Mesodermal cell (in vitro differentiated cells): ENCODE measurements at regions not wholly inside any gene's neighbourhood (a gene's known extent, or its start where the extent isn't known, plus 50 kb on each side); places are given as distances from the start of the nearest gene placed in this dataset.

Experiments used
- H3K27ac ChIP-seq: 2 replicates; pipeline ENCODE4 v1.7.0; 2013; ENCODE audit warnings: mild to moderate bottlenecking, low read depth, low read length, moderate library complexity; ENCODE audit not compliant: severe bottlenecking
- H3K36me3 ChIP-seq: 2 replicates; pipeline ENCODE4 v1.7.1; 2013; ENCODE audit warnings: mild to moderate bottlenecking, low read length, moderate library complexity; ENCODE audit not compliant: control insufficient read depth, insufficient read depth
- H3K4me1 ChIP-seq: one replicate; pipeline ENCODE4 v1.7.1; 2013; ENCODE audit warnings: mild to moderate bottlenecking, low read length; ENCODE audit not compliant: insufficient read depth, control insufficient read depth, poor library complexity, severe bottlenecking
- H3K4me3 ChIP-seq: 2 replicates; pipeline ENCODE4 v1.7.0; 2013; ENCODE audit warnings: low read length, control low read depth, mild to moderate bottlenecking; ENCODE audit not compliant: insufficient read depth, poor library complexity, severe bottlenecking; ENCODE audit errors: extremely low read depth
- H3K9me3 ChIP-seq: 2 replicates; pipeline ENCODE4 v1.7.1; 2013; ENCODE audit warnings: mild to moderate bottlenecking, low read length, moderate library complexity; ENCODE audit not compliant: control insufficient read depth
- WGBS, 2 experiments: methylation state at CpG; one replicate each; pipeline ENCODE4 v1.1.5; 2013; ENCODE audit warnings: missing lambda C conversion rate in 2 of 2; ENCODE audit not compliant: insufficient coverage in 2 of 2; 5-methylcytosine and 5-hydroxymethylcytosine counted together

DNA sequence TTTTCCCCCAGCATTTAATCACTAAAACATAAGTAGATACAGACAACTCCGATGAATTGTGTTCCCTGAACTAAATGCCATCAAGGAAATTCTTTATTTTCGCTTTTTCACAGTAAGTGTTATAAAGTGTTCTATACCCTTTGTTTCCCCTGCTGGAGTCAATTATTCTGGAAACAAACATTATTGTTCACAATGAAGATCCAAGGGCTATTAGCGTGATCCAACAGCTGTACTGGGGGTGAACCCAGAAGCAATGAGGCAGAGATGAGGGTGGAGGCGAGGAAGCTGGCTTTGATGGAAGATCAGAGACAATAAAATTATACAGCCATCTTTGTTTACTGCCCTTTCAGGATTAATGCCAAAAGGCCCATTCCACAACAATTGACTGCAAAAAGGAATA, 250.3 kb upstream of the IGF1R start:
- Histone ChIP-seq H3K4me3 (no peak overlapping the region), H3K4me1 (no peaks in the 10 kb centered on the region), H3K27ac (no peak overlapping the region), H3K9me3 (no peaks in the 10 kb centered on the region), H3K36me3 (no peaks in the 10 kb centered on the region)
- WGBS, 2 experiments, result 92% methylated on average over 2 of the region's 4 CpGs; no CpG with 5 or more reads in 1 of the 2 experiments

DNA sequence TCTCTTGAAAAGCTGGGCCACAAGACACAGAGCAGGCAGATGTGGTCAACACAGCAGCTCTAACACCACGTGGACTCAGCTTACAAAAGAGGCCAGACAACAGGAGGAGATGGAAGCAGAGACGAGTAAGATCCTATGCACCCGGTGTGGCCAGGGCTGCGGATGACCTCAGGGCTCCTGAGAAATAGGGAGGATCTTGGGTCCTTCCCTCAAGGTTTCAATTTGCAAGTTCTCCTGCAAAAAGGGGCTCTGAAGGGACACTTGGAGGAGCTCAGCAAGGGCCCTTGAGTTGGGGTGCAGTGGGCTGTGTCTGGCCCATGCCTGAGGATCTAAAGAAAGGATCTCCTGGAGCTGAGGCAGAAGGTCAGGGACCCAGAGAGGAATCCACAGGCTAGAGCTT, 249.5 kb upstream of the IGF1R start:
- Histone ChIP-seq H3K4me3 (no peak overlapping the region), H3K9me3 (no peaks in the 10 kb centered on the region), H3K36me3 (no peaks in the 10 kb centered on the region), H3K27ac (no peak overlapping the region), H3K4me1 (no peaks in the 10 kb centered on the region)
- WGBS, 2 experiments, result 86 to 97% methylated on average over 4 of the region's 4 CpGs

- 83% methylated on average over 1 to 2 of the region's 2 CpGs for WGBS, 2 experiments
- Histone ChIP-seq H3K4me3 (no peak overlapping the region), H3K27ac (no peak overlapping the region), H3K9me3 (no peaks in the 10 kb centered on the region), H3K36me3 (no peaks in the 10 kb centered on the region), H3K4me1 (no peaks in the 10 kb centered on the region)
These were observed 248.2 kb upstream of the IGF1R start for GRCh38 chr15:98400120-98400519.

DNA sequence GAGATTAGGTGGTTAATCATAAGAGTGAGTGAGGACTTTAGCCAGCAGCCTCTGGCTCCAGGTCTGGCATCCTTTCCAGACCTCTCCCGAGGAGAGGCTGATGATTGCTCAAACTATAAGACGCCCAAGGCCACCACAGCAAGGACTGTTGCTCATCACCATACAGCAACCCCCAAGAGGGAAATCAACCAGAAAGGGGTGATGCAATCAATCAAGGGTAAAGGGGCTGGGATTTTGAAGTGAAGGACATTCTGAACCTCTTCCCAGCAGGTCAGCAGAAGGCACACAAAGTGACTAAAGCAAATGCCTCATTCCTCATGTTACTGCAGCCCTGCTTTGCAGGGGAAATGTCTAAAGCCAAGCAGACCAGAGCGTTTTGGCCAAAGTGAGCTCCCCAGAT, 247.3 kb upstream of the IGF1R start:
- H3K36me3 ChIP-seq, result no peaks in the 10 kb centered on the region
- H3K4me1 ChIP-seq, result no peaks in the 10 kb centered on the region
- 0 to 100% methylated on average over 1 of the region's 3 CpGs for WGBS, 2 experiments
- no peak overlapping the region for H3K4me3 ChIP-seq
- H3K9me3 ChIP-seq, result no peaks in the 10 kb centered on the region
- H3K27ac ChIP-seq, result no peak overlapping the region

GRCh38 chr15:98402486-98402885, 245.9 kb upstream of the IGF1R start:
- Histone ChIP-seq H3K9me3 (no peaks in the 10 kb centered on the region), H3K4me3 (no peak overlapping the region), H3K27ac (no peak overlapping the region), H3K4me1 (no peaks in the 10 kb centered on the region), H3K36me3 (no peaks in the 10 kb centered on the region)
- 96 to 100% methylated on average over 2 of the region's 3 CpGs for WGBS, 2 experiments

DNA sequence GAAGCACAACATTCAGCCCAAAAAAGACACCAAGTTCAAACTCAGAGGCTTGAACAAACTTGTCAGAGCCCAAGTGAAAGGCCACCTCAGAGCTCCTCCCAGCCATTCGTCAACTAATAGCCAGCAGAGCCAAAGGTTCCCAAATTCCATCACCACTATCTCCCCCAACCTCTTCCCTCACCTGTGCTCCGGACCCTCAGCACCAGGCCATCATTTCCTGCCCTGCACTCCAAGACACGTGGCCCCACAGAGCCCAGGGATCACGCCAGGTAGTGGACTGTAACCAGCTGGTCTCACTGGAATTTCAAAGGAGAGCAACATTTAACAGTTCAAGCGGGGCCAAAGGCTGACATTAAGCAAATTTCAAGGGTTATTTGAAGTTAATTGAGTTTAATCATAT, 245.2 kb upstream of the IGF1R start:
- 90 to 93% methylated on average over 3 to 5 of the region's 5 CpGs for WGBS, 2 experiments
- Histone ChIP-seq H3K36me3 (no peaks in the 10 kb centered on the region), H3K4me1 (no peaks in the 10 kb centered on the region), H3K27ac (no peak overlapping the region), H3K9me3 (no peaks in the 10 kb centered on the region), H3K4me3 (no peak overlapping the region)

GRCh38 chr15:98403569-98403968, 244.8 kb upstream of the IGF1R start:
- H3K9me3 ChIP-seq, result no peaks in the 10 kb centered on the region
- WGBS, 2 experiments, result 91 to 93% methylated on average over 13 of the region's 13 CpGs
- H3K36me3 ChIP-seq, result no peaks in the 10 kb centered on the region
- H3K4me3 ChIP-seq, result no peak overlapping the region
- no peak overlapping the region for H3K27ac ChIP-seq
- no peaks in the 10 kb centered on the region for H3K4me1 ChIP-seq

DNA sequence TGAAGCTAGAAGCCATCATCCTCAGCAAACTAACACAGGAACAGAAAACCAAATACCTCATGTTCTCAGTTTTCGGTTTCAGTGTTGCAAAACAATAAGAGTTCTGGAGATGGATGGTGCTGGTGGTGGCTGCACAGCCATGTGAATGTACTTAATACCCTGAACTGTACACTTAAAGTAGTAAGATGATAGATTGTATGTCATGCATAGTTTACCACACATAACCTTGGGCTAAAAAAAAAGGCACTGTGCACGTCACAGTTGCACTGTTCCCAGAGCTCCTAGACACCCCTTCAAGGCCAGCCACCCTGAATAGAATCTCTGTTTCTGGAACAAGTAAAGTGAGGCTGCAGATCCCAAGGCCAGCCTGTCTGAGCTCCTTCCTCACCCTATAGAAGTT, 243.3 kb upstream of the IGF1R start:
- Histone ChIP-seq H3K9me3 (no peaks in the 10 kb centered on the region), H3K36me3 (no peaks in the 10 kb centered on the region), H3K4me1 (no peaks in the 10 kb centered on the region), H3K4me3 (no peak overlapping the region), H3K27ac (no peak overlapping the region)
- 100% methylated on average over 1 of the region's 2 CpGs; no CpG with 5 or more reads in 1 of the 2 experiments for WGBS, 2 experiments

- Histone ChIP-seq H3K4me1 (no peaks in the 10 kb centered on the region), H3K9me3 (peaks cover 4% of the 10 kb centered on the region), H3K36me3 (no peaks in the 10 kb centered on the region), H3K27ac (no peak overlapping the region), H3K4me3 (no peak overlapping the region)
- WGBS, 2 experiments, result 88 to 89% methylated on average over 7 to 9 of the region's 9 CpGs
These were observed 240.1 kb upstream of the IGF1R start for GRCh38 chr15:98408231-98408630.

DNA sequence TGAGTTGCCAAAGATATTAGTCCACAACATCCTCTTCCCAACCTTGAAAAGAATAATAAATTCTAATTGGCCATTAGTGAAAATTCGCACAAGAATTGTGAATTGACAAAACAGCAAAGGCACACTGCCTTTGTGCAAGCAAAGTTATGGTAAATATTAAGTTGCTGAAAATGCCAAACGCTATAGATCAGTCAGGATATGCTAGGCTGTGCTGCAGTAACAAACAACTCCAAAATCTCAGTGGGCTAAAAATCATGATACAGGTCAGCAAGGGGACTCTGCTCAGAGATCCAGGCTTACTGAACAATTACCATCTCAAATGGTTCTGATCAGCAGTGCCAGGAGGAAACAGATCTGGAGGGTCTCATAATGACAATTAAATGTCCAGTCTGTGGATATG, 238.0 kb upstream of the IGF1R start:
- Histone ChIP-seq H3K9me3 (peaks cover 5% of the 10 kb centered on the region), H3K4me3 (no peak overlapping the region), H3K4me1 (peaks cover 3% of the 10 kb centered on the region), H3K27ac (no peak overlapping the region), H3K36me3 (no peaks in the 10 kb centered on the region)
- WGBS, 2 experiments, result 80 to 92% methylated on average over 2 of the region's 2 CpGs

GRCh38 chr15:98412852-98413251, 235.5 kb upstream of the IGF1R start:
- Histone ChIP-seq H3K4me1 (peaks cover 3% of the 10 kb centered on the region), H3K27ac (no peak overlapping the region), H3K36me3 (no peaks in the 10 kb centered on the region), H3K4me3 (no peak overlapping the region), H3K9me3 (peaks cover 5% of the 10 kb centered on the region)
- 88 to 100% methylated on average over 1 to 2 of the region's 2 CpGs for WGBS, 2 experiments
